Small intestine (tissue), 7 donors: ENCODE measurements at regions not wholly inside any gene's neighbourhood (a gene's known extent, or its start where the extent isn't known, plus 50 kb on each side); places are given as distances from the start of the nearest gene placed in this dataset.
A peak's percentile ranks its signal among the peaks of the same experiment; 100 is the strongest.

ENCODE experiments used
- DNase-seq, 2 donors: peaks; one replicate each; pipeline versions ENCODE4 v3.0.0 to v3.0.0-alpha.2; 2013
- FAIRE-seq: peaks from 2 replicates; lab custom pipeline; 2012; peaks lifted over from hg19 to GRCh38; lab: Jason Lieb, UNC
- H3K27ac ChIP-seq, 3 donors: one replicate each; pipeline ENCODE4 v1.5.1; 2013; ENCODE audit warnings: low read length in 2 of 3, mild to moderate bottlenecking in 2 of 3, control low read depth in 1 of 3, inconsistent platforms in 1 of 3, low read depth in 1 of 3, moderate library complexity in 1 of 3
- H3K27me3 ChIP-seq, 3 donors: one replicate each; pipeline ENCODE4 v1.6.1; 2013; ENCODE audit warnings: low read length in 3 of 3, inconsistent platforms in 1 of 3; ENCODE audit not compliant: control insufficient read depth in 3 of 3, insufficient read depth in 3 of 3
- H3K36me3 ChIP-seq, 3 donors: one replicate each; pipeline ENCODE4 v1.6.1; 2013; ENCODE audit warnings: low read length in 3 of 3, inconsistent platforms in 1 of 3, low read depth in 1 of 3, mild to moderate bottlenecking in 1 of 3, moderate library complexity in 1 of 3; ENCODE audit not compliant: control insufficient read depth in 3 of 3, insufficient read depth in 2 of 3
- H3K4me1 ChIP-seq, 3 donors: one replicate each; pipeline ENCODE4 v1.6.1; 2013; ENCODE audit warnings: low read length in 2 of 3, inconsistent platforms in 1 of 3, low read depth in 1 of 3, mild to moderate bottlenecking in 1 of 3, moderate library complexity in 1 of 3; ENCODE audit not compliant: control insufficient read depth in 3 of 3, insufficient read depth in 2 of 3
- H3K4me3 ChIP-seq, 3 donors: one replicate each; pipeline ENCODE4 v1.5.1; 2013; ENCODE audit warnings: low read length in 3 of 3, control low read depth in 1 of 3, inconsistent platforms in 1 of 3, low read depth in 1 of 3, mild to moderate bottlenecking in 1 of 3, moderate library complexity in 1 of 3
- H3K9me3 ChIP-seq, 2 donors: one replicate each; pipeline ENCODE4 v1.6.1; 2013; ENCODE audit warnings: low read depth in 1 of 2, low read length in 1 of 2; ENCODE audit not compliant: control insufficient read depth in 2 of 2, insufficient read depth in 1 of 2
- WGBS, 3 donors: extraction: QIAGEN DNeasy Blood & Tissue Kit; methylation state at CpG; one replicate each; pipeline ENCODE4 v1.1.7; 2013; 5-methylcytosine and 5-hydroxymethylcytosine counted together
- donor health status: healthy with polysubstance abuse.
- donor health status: control.
- donor health status: control.
- donor health status: Bipolar disorder and iron deficiency.
- donor health status: healthy.

GRCh38 chr5:163653526-163653925 is 148.1 kb downstream of the MAT2B start:
- no peaks in the 10 kb centered on the region for H3K9me3 ChIP-seq
- DNase-seq (no peak), FAIRE-seq (no peak)
- WGBS, 3 donors, result 91 to 97% (median 91%) methylated on average over 1 of the region's 1 CpG
- H3K4me1 ChIP-seq, result no peaks in the 10 kb centered on the region
- H3K36me3 ChIP-seq, result no peaks in the 10 kb centered on the region
- no peak overlapping the region for H3K27ac ChIP-seq
- no peaks in the 10 kb centered on the region for H3K27me3 ChIP-seq
- no peak overlapping the region for H3K4me3 ChIP-seq

DNA sequence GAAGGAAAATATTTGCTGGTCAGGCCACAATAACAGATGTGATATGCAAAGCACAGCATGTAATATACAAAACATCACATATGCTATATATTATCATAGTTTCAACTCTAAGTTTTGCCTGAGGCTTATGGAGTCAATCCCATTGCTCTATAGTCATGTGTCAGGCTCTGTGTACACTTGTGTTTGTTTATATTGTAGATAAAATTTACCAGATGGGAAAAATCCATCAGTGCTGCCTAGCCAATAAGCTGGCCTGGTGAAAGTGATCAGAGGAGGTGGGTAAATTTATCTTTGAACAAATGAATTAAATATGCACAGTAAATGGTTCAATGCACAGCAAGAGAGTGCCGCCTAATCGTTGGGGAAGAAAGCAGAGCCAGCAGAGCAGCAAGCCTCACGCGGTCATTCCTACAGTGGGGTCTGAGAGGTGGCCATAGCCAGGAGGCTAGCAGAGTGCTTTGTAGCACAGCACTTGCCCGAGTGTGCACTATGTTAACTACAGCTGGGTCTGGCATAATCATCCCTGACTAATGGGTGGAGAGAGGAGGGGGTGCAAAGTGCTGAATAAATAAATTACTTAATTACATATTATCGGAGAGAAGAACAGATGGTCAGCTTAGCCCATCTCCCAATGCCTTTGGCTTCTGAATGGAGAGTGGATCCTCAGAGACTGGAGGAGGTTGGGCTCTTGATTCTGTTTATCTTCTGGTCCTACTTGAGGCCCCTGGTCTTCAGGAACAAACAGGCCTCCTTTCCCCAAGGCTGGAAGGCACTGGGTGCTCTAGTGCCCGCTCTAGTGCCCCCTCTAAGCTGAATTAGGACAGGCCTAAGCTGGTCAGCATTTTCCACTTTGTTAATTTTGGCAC is 153.5 kb downstream of the MAT2B start:
- no peak overlapping the region for H3K27ac ChIP-seq
- H3K9me3 ChIP-seq, result no peaks in the 10 kb centered on the region
- DNase-seq, result peak; percentile 3 to 24
- no peaks in the 10 kb centered on the region for H3K27me3 ChIP-seq
- FAIRE-seq, result no peak
- H3K4me3 ChIP-seq, result no peak overlapping the region
- WGBS, 3 donors, result 58 to 71% (median 70%) methylated on average over 7 of the region's 7 CpGs
- H3K4me1 ChIP-seq, result peaks cover 0 to 22% (median 1%) of the 10 kb centered on the region in 3 donors
- H3K36me3 ChIP-seq, result no peaks in the 10 kb centered on the region

DNA sequence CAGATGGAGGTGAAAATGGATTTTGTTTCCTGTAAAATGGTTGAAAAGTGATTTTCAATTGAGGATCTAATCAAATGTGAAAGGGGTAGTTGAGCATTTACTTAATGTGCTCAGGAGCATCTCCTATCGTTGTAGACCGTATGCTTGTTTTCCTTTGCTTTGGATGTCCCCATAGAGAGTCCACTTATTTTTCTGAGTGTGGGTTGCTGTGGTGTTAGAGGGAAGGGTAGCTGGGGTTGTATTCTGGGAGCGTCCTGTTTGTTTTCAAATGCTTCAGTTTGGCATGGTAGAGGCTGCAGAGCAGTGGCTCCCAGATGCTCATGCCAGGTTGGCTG is 154.1 kb downstream of the MAT2B start:
- no peak for DNase-seq
- Histone ChIP-seq H3K27ac (no peak overlapping the region), H3K27me3 (no peaks in the 10 kb centered on the region), H3K4me1 (peaks cover 0 to 22% (median 1%) of the 10 kb centered on the region in 3 donors), H3K36me3 (no peaks in the 10 kb centered on the region), H3K4me3 (no peak overlapping the region), H3K9me3 (no peaks in the 10 kb centered on the region)
- FAIRE-seq, result no peak
- 49 to 67% (median 57%) methylated on average over 3 of the region's 3 CpGs for WGBS, 3 donors

DNA sequence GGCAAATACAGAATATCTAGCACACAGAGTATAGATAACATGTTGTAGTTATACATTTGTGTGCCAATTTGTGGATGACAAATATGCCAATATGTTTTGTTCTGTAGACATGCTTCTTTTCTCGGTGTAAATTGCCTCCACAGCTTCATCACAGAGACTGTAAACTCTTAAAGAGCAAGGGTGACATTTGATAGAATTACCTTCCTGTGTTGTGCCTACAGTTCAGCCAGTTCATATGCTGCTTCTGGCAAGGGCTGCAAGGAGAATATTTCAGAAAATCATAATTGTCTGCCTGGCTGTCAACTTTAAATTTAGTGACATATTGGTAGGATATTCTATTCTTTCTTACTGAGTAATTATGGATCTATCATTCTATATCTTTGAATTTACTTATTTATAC is 155.1 kb downstream of the MAT2B start:
- WGBS, 3 donors, result 14 to 63% (median 31%) methylated on average over 1 of the region's 1 CpG

DNA sequence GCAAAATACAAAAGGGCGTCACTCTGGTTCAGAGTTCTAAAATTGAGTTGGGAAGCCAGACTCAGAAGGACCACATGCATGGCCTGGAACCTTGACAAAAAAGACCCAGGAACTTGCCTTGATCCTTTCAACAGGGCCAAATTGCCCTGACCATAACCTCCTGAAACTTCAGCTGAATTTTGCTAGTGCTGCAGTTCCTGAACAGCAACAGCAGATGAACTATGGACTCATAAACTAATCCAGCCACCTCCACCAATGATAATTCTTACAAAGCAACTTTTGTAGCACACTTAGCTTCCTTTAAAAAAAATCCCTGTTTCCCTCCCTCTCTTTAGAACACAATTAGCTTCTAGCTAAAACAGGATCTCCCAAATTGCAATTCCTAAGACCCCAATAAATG is 155.9 kb downstream of the MAT2B start:
- FAIRE-seq (no peak), DNase-seq (peak; percentile 81 to 83)
- H3K36me3 ChIP-seq, result no peaks in the 10 kb centered on the region
- peak overlapping the region in 1 of 3 donors; percentile 48 for H3K27ac ChIP-seq
- no peaks in the 10 kb centered on the region for H3K9me3 ChIP-seq
- H3K4me1 ChIP-seq, result peaks cover 0 to 22% (median 1%) of the 10 kb centered on the region in 3 donors
- 4 to 63% (median 18%) methylated on average over 1 of the region's 1 CpG for WGBS, 3 donors
- H3K27me3 ChIP-seq, result no peaks in the 10 kb centered on the region
- no peak overlapping the region for H3K4me3 ChIP-seq

More for the DNA sequence above, 155.1 kb downstream of the MAT2B start:
- no peaks in the 10 kb centered on the region for H3K9me3 ChIP-seq
- no peak overlapping the region for H3K27ac ChIP-seq
- FAIRE-seq, result no peak
- no peak overlapping the region for H3K4me3 ChIP-seq
- no peaks in the 10 kb centered on the region for H3K27me3 ChIP-seq
- DNase-seq, result peak; percentile 4 to 6
- peaks cover 0 to 22% (median 1%) of the 10 kb centered on the region in 3 donors for H3K4me1 ChIP-seq
- no peaks in the 10 kb centered on the region for H3K36me3 ChIP-seq

- Histone ChIP-seq H3K27me3 (no peaks in the 10 kb centered on the region), H3K9me3 (no peaks in the 10 kb centered on the region), H3K4me1 (no peaks in the 10 kb centered on the region), H3K27ac (no peak overlapping the region), H3K36me3 (no peaks in the 10 kb centered on the region), H3K4me3 (no peak overlapping the region)
- FAIRE-seq (no peak), DNase-seq (no peak)
Observed at GRCh38 chr5:163670036-163670435, 164.6 kb downstream of the MAT2B start.

- peak; percentile 9 to 20 for DNase-seq
- no peak overlapping the region for H3K27ac ChIP-seq
- no peak for FAIRE-seq
- H3K36me3 ChIP-seq, result no peaks in the 10 kb centered on the region
- no peak overlapping the region for H3K4me3 ChIP-seq
- no peaks in the 10 kb centered on the region for H3K27me3 ChIP-seq
- H3K9me3 ChIP-seq, result no peaks in the 10 kb centered on the region
- 19 to 64% (median 20%) methylated on average over 2 of the region's 2 CpGs for WGBS, 3 donors
- H3K4me1 ChIP-seq, result no peaks in the 10 kb centered on the region
Observed at GRCh38 chr5:163677092-163677491, 171.7 kb downstream of the MAT2B start.

DNA sequence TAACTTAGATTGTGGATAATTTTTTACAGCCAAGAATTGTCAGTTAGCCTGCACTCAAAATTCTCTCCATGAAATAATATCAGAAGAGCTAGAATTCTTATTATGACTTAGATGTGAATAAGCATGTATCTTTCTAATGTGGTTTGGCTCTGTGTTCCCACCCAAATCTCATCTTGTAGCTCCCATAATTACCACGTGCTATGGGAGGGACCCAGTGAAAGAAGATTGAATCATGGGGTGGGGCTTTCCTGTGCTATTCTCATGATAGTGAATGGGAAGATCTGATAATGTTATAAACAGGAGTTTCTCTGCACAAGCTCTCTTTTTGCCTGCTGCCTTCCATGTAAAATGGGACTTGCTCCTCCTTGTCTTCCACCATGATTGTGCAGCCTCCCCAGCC is 176.8 kb downstream of the MAT2B start:
- Histone ChIP-seq H3K4me3 (no peak overlapping the region), H3K9me3 (no peaks in the 10 kb centered on the region), H3K36me3 (no peaks in the 10 kb centered on the region), H3K4me1 (peaks cover 0 to 4% (median 0%) of the 10 kb centered on the region in 3 donors), H3K27me3 (no peaks in the 10 kb centered on the region), H3K27ac (no peak overlapping the region)
- no peak for DNase-seq
- FAIRE-seq, result no peak
- 18 to 51% (median 26%) methylated on average over 1 of the region's 1 CpG for WGBS, 3 donors
